Heart left ventricle (tissue), 13 donors: ENCODE measurements at regions not wholly inside any gene's neighbourhood (a gene's known extent, or its start where the extent isn't known, plus 50 kb on each side); places are given as distances from the start of the nearest gene placed in this dataset.

Source experiments
- CTCF ChIP-seq, 12 donors: fragments of 200-600 bp; sonication (generic) in 4 of 12; IDR thresholded peaks; one replicate each; pipeline versions ENCODE4 v1.5.0 to v1.8.0; 2018 to 2022; ENCODE audit warnings: antibody characterized with exemption in 12 of 12, mild to moderate bottlenecking in 5 of 12
- POLR2A ChIP-seq, 2 donors: fragments of 450-650 bp; IDR thresholded peaks; one replicate each; pipeline ENCODE4 v1.6.1; 2017; ENCODE audit warnings: antibody characterized with exemption in 2 of 2, mild to moderate bottlenecking in 2 of 2, moderate library complexity in 2 of 2
- donor health status: ischemic (EF 13 %, LVEDD 7.1; RV severe dilation, severe dysfunction).
- donor health status: DM: no; HTN: yes; CAD: no.
- donor health status: DM: no; HTN: no; CAD: no.
- donor health status: ischemic (EF 25% LVEDD 6.9; RV normal size, moderate dysfunction).
- donor health status: ischemic (EF 25% LVEDD 5.7; RV mildly dilated, moderate dysfunction).
- donor health status: ischemic (EF 35%, LVEDD 5.7; RV mildly dilated, moderate dysfunction).
- donor health status: nonischemic (EF 11% LVEDD 7.7; RV severe dilation, severe dysfunction).
- donor health status: DM: yes; HTN: yes; CAD: no.
- donor health status: PGD.
- donor health status: ischemic (EF 29% LVEDD 5.4; RV normal size, mild dysfunction).
- donor health status: nonischemic (EF 23%, LVEDD 6.1; RV moderate dilation, normal function).

DNA sequence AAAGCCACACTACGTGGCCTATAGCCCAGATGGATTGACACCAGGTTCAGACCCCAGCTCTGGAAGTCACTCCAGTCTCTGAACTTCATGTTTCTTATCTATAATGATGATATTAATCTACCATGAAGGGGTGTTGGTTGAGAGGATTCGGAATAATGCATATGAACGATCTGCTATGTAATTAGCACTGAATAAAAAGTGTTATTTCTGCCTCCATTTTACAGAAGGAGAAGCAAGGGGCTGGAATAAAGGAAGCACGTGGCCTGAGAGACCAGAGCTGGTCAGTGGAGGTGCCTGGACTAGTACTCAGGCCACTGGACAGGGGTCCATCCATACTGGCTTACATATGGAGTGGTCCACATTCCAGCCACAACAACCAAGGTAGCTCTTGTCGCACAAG is 166.5 kb upstream of the MYCN start:
- TF ChIP-seq CTCF (IDR thresholded peaks at IDR 0.05) (no peak), POLR2A (IDR thresholded peaks at IDR 0.05) (no peak)
